AG08395 (cell line): ENCODE measurements at regions not wholly inside any gene's neighbourhood (a gene's known extent, or its start where the extent isn't known, plus 50 kb on each side); places are given as distances from the start of the nearest gene placed in this dataset.

ENCODE experiments used
- DNase-seq: peaks from one replicate; pipeline ENCODE4 v3.0.0; 2012; ENCODE audit warnings: mixed read lengths, low spot score

GRCh38 chr3:70840106-70840870 is 527.9 kb upstream of the MDFIC2 start:
- DNase-seq = no peak

- DNase-seq = no peak
These were observed 521.0 kb upstream of the MDFIC2 start for GRCh38 chr3:70833239-70833960.

- peak; percentile 77 for DNase-seq
These were observed 520.4 kb upstream of the MDFIC2 start for GRCh38 chr3:70832834-70833205.

GRCh38 chr3:70832089-70832833 is 519.8 kb upstream of the MDFIC2 start:
- DNase-seq = peak; percentile 85

GRCh38 chr3:70829092-70829491 is 516.7 kb upstream of the MDFIC2 start:
- DNase-seq = peak; percentile 76

GRCh38 chr3:70824773-70825172 is 512.3 kb upstream of the MDFIC2 start:
- DNase-seq = peak; percentile 37

GRCh38 chr3:70824078-70824477 is 511.6 kb upstream of the MDFIC2 start:
- no peak for DNase-seq

- DNase-seq = no peak
These were observed 511.2 kb upstream of the MDFIC2 start for GRCh38 chr3:70823622-70824021.

- no peak for DNase-seq
These were observed 510.2 kb upstream of the MDFIC2 start for GRCh38 chr3:70822669-70823068.

- no peak for DNase-seq
These were observed 509.2 kb upstream of the MDFIC2 start for GRCh38 chr3:70821602-70822001.

GRCh38 chr3:70820397-70820796 is 508.0 kb upstream of the MDFIC2 start:
- no peak for DNase-seq

GRCh38 chr3:70818145-70818544 is 505.7 kb upstream of the MDFIC2 start:
- DNase-seq = no peak

- no peak for DNase-seq
These were observed 503.9 kb upstream of the MDFIC2 start for GRCh38 chr3:70816346-70816745.

- no peak for DNase-seq
These were observed 503.4 kb upstream of the MDFIC2 start for GRCh38 chr3:70815817-70816216.

GRCh38 chr3:70813311-70813710 is 500.9 kb upstream of the MDFIC2 start:
- no peak for DNase-seq

- peak; percentile 44 for DNase-seq
These were observed 499.4 kb upstream of the MDFIC2 start for GRCh38 chr3:70811880-70812279.

GRCh38 chr3:70808881-70809280 is 496.4 kb upstream of the MDFIC2 start:
- no peak for DNase-seq

GRCh38 chr3:70806556-70806955 is 494.1 kb upstream of the MDFIC2 start:
- DNase-seq = no peak

- DNase-seq = no peak
These were observed 493.6 kb upstream of the MDFIC2 start for GRCh38 chr3:70806021-70806420.

- peak; percentile 24 for DNase-seq
These were observed 492.8 kb upstream of the MDFIC2 start for GRCh38 chr3:70805061-70805889.

- DNase-seq = no peak
These were observed 491.5 kb upstream of the MDFIC2 start for GRCh38 chr3:70803891-70804290.

- DNase-seq = no peak
These were observed 490.9 kb upstream of the MDFIC2 start for GRCh38 chr3:70803319-70803718.
